ENCODE measurements at regions not wholly inside any gene's neighbourhood (a gene's known extent, or its start where the extent isn't known, plus 50 kb on each side); places are given as distances from the start of the nearest gene placed in this dataset.
A peak's percentile ranks its signal among the peaks of the same experiment; 100 is the strongest.
"Not testable (repeated sequence)": the region's sequence is repeated elsewhere in the genome, so short reads cannot be mapped to it uniquely, and the experiment has no call there.

DNA sequence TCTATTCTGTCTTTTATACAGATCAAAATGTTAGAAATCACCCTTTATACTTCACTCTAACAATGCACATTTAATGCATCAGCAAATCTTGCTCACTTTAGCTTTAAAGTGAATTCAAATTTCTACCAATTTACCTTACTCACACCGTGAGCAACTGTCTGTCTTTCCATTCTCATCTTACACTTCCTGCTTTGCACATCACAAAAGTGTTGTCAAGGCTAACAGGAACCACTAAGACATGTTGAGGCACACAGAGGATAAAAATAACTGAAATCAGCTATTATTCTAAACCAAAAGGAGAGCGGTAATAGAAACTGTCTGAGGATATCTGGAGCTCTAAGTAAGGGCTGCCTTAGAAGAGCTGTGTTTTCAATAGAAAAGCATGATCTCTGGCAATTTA, 519.9 kb downstream of the ZBBX start:
- Histone ChIP-seq H3K27me3 (ENCODE audit: insufficient read depth, low read depth, low read length) (no peaks in the 10 kb centered on the region), H3K27ac (ENCODE audit: low read length) (peak overlapping the region; percentile 40), H3K36me3 (ENCODE audit: insufficient read depth, low read length) (no peaks in the 10 kb centered on the region), H3K9ac (ENCODE audit: low read length) (no peak overlapping the region), H2AFZ (ENCODE audit: low read depth, low read length) (no peak overlapping the region), H3K9me3 (ENCODE audit: low read length) (no peaks in the 10 kb centered on the region), H3K9me2 (ENCODE audit: insufficient read depth, low read length) (no peaks in the 10 kb centered on the region), H4K20me1 (ENCODE audit: insufficient read depth) (no peaks in the 10 kb centered on the region), H3K4me2 (ENCODE audit: low read length) (no peak overlapping the region), H3K4me3 (ENCODE audit: low read length) (no peak overlapping the region), H3K79me2 (replicated peaks; ENCODE audit: insufficient read depth, low read length) (no peaks in the 10 kb centered on the region), H3F3A (ENCODE audit: insufficient read depth, low read length, poor library complexity, severe bottlenecking) (no peaks in the 10 kb centered on the region)
- TF ChIP-seq SMC3 (conservative IDR thresholded peaks at IDR 0.05; ENCODE audit: poor library complexity) (no peak), TAF1 (IDR thresholded peaks at IDR 0.05; ENCODE audit: low read depth) (no peak), POLR2AphosphoS5 (IDR thresholded peaks at IDR 0.05) (peak; percentile 75), MXI1 (conservative IDR thresholded peaks at IDR 0.05; ENCODE audit: poor library complexity, severe bottlenecking) (no peak), RAD21 (conservative IDR thresholded peaks at IDR 0.05) (no peak), EZH2 (IDR thresholded peaks at IDR 0.05; ENCODE audit: borderline replicate concordance, insufficient read depth, low read length, poor library complexity, severe bottlenecking) (no peak), EP300 (conservative IDR thresholded peaks at IDR 0.05; ENCODE audit: poor library complexity, severe bottlenecking) (peak; percentile 75), REST (IDR thresholded peaks at IDR 0.05; ENCODE audit: borderline replicate concordance) (peak; percentile 23)
- TF ChIP-seq, protein P1, sequence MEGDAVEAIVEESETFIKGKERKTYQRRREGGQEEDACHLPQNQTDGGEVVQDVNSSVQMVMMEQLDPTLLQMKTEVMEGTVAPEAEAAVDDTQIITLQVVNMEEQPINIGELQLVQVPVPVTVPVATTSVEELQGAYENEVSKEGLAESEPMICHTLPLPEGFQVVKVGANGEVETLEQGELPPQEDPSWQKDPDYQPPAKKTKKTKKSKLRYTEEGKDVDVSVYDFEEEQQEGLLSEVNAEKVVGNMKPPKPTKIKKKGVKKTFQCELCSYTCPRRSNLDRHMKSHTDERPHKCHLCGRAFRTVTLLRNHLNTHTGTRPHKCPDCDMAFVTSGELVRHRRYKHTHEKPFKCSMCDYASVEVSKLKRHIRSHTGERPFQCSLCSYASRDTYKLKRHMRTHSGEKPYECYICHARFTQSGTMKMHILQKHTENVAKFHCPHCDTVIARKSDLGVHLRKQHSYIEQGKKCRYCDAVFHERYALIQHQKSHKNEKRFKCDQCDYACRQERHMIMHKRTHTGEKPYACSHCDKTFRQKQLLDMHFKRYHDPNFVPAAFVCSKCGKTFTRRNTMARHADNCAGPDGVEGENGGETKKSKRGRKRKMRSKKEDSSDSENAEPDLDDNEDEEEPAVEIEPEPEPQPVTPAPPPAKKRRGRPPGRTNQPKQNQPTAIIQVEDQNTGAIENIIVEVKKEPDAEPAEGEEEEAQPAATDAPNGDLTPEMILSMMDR (IDR thresholded peaks at IDR 0.05; ENCODE audit: poor library complexity, severe bottlenecking) = no peak

DNA sequence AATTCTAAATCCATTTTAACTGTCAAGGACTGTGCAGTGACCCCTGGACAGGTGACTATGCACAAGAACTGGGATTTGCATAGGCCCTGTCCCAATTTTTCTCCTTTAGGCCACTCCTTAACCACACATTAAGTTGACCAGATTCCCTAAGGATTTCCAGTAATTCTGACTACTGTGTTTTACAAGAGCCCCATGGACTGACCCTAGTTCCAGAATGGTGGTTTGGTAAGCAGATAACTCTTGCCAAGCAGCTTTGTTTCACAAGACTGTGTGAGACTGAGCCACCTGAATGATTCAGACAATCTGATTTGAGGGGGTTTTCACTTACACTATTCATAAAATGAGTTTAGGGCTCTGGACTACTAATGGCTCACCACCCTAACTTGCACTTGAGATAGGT, 535.8 kb downstream of the ZBBX start:
- no peak for TF ChIP-seq EZH2 (IDR thresholded peaks at IDR 0.05; ENCODE audit: borderline replicate concordance, insufficient read depth, low read length, poor library complexity, severe bottlenecking)
- no peak for TF ChIP-seq MXI1 (conservative IDR thresholded peaks at IDR 0.05; ENCODE audit: poor library complexity, severe bottlenecking)
- TF ChIP-seq REST (IDR thresholded peaks at IDR 0.05; ENCODE audit: borderline replicate concordance) = no peak
- no peak for TF ChIP-seq SMC3 (conservative IDR thresholded peaks at IDR 0.05; ENCODE audit: poor library complexity)
- TF ChIP-seq, protein P1 (IDR thresholded peaks at IDR 0.05; ENCODE audit: poor library complexity, severe bottlenecking) = no peak
- no peak for TF ChIP-seq EP300 (conservative IDR thresholded peaks at IDR 0.05; ENCODE audit: poor library complexity, severe bottlenecking)
- TF ChIP-seq TAF1 (IDR thresholded peaks at IDR 0.05; ENCODE audit: low read depth) = no peak
- TF ChIP-seq RAD21 (conservative IDR thresholded peaks at IDR 0.05) = no peak
- no peak for TF ChIP-seq POLR2AphosphoS5 (IDR thresholded peaks at IDR 0.05)
- Histone ChIP-seq H3K4me3 (ENCODE audit: low read length) (no peak overlapping the region), H3K27ac (ENCODE audit: low read length) (no peak overlapping the region), H3K9ac (ENCODE audit: low read length) (no peak overlapping the region), H3F3A (ENCODE audit: insufficient read depth, low read length, poor library complexity, severe bottlenecking) (no peaks in the 10 kb centered on the region), H4K20me1 (ENCODE audit: insufficient read depth) (no peaks in the 10 kb centered on the region), H3K79me2 (replicated peaks; ENCODE audit: insufficient read depth, low read length) (no peaks in the 10 kb centered on the region), H3K36me3 (ENCODE audit: insufficient read depth, low read length) (no peaks in the 10 kb centered on the region), H3K9me3 (ENCODE audit: low read length) (no peaks in the 10 kb centered on the region), H3K27me3 (ENCODE audit: insufficient read depth, low read depth, low read length) (no peaks in the 10 kb centered on the region), H2AFZ (ENCODE audit: low read depth, low read length) (no peak overlapping the region), H3K4me2 (ENCODE audit: low read length) (no peak overlapping the region), H3K9me2 (ENCODE audit: insufficient read depth, low read length) (no peaks in the 10 kb centered on the region)

- H3K36me3 ChIP-seq (ENCODE audit: insufficient read depth, low read length); H3K79me2 ChIP-seq (replicated peaks; ENCODE audit: insufficient read depth, low read length); H3K9ac ChIP-seq (ENCODE audit: low read length); H3K4me2 ChIP-seq (ENCODE audit: low read length); H3K9me3 ChIP-seq (ENCODE audit: low read length); H3F3A ChIP-seq (ENCODE audit: insufficient read depth, low read length, poor library complexity, severe bottlenecking); H3K27me3 ChIP-seq (ENCODE audit: insufficient read depth, low read depth, low read length); H3K27ac ChIP-seq (ENCODE audit: low read length); H3K4me3 ChIP-seq (ENCODE audit: low read length); H4K20me1 ChIP-seq (ENCODE audit: insufficient read depth); H2AFZ ChIP-seq (ENCODE audit: low read depth, low read length); H3K9me2 ChIP-seq (ENCODE audit: insufficient read depth, low read length): not testable (repeated sequence)
Observed at GRCh38 chr3:166842784-166843183, 537.3 kb downstream of the ZBBX start.

Data from neural cell (in vitro differentiated cells).